ENCODE measurements at regions not wholly inside any gene's neighbourhood (a gene's known extent, or its start where the extent isn't known, plus 50 kb on each side); places are given as distances from the start of the nearest gene placed in this dataset.

- H3K9me3 ChIP-seq (ENCODE audit: control extremely low read depth in 1 of 3, control insufficient read depth in 2 of 3, insufficient read depth in 1 of 3, low read length in 2 of 3): no peaks in the 10 kb centered on the region
- intact Hi-C loops (cut with micrococcal nuclease): no loop called here
- POLR2A ChIA-PET: no interaction called here
Measured at GRCh38 chr2:204470621-204471196, 74.6 kb upstream of the PARD3B start.

GRCh38 chr2:204472375-204472774 lies 72.9 kb upstream of the PARD3B start:
- ChIA-PET CTCF (no interaction called here), POLR2A (no interaction called here)
- no peak overlapping the region for H2AFZ ChIP-seq (ENCODE audit: insufficient read depth, low read depth, low read length, poor library complexity, severe bottlenecking)
- no peaks in the 10 kb centered on the region for H3K79me2 ChIP-seq (ENCODE audit: control insufficient read depth, insufficient read depth, low read length)
- no peak overlapping the region for H3K27ac ChIP-seq (ENCODE audit: low read length in 2 of 2)
- no peaks in the 10 kb centered on the region for H3K4me1 ChIP-seq (ENCODE audit: control insufficient read depth in 2 of 2, insufficient read depth in 2 of 2, low read length in 2 of 2)
- Mint-ChIP-seq H3K27me3 (no peaks in the 10 kb centered on the region), H3K9me3 (ENCODE audit: insufficient read depth) (no peaks in the 10 kb centered on the region), H3K27ac (no peak overlapping the region), H3K4me3 (no peak overlapping the region), H3K4me1 (no peaks in the 10 kb centered on the region)
- H3K27me3 ChIP-seq (replicated peaks in 1 of 4; ENCODE audit: control extremely low read depth in 1 of 4, control insufficient read depth in 3 of 4, insufficient read depth in 4 of 4, low read length in 3 of 4): no peaks in the 10 kb centered on the region
- H4K20me1 ChIP-seq (ENCODE audit: control insufficient read depth, insufficient read depth, low read length, poor library complexity, severe bottlenecking): no peaks in the 10 kb centered on the region
- no peak overlapping the region for H3K9ac ChIP-seq (ENCODE audit: low read length)
- H3K4me2 ChIP-seq (replicated peaks; ENCODE audit: low read depth, low read length, poor library complexity, severe bottlenecking): no peak overlapping the region
- ATAC-seq (ENCODE audit: low read depth): no peak
- 100% methylated on average over 1 of the region's 10 CpGs for WGBS (ENCODE audit: insufficient coverage)
- intact Hi-C loops (cut with micrococcal nuclease): no loop called here
- TF ChIP-seq, protein P1, sequence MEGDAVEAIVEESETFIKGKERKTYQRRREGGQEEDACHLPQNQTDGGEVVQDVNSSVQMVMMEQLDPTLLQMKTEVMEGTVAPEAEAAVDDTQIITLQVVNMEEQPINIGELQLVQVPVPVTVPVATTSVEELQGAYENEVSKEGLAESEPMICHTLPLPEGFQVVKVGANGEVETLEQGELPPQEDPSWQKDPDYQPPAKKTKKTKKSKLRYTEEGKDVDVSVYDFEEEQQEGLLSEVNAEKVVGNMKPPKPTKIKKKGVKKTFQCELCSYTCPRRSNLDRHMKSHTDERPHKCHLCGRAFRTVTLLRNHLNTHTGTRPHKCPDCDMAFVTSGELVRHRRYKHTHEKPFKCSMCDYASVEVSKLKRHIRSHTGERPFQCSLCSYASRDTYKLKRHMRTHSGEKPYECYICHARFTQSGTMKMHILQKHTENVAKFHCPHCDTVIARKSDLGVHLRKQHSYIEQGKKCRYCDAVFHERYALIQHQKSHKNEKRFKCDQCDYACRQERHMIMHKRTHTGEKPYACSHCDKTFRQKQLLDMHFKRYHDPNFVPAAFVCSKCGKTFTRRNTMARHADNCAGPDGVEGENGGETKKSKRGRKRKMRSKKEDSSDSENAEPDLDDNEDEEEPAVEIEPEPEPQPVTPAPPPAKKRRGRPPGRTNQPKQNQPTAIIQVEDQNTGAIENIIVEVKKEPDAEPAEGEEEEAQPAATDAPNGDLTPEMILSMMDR (IDR thresholded peaks at IDR 0.05): no peak
- no peak for TF ChIP-seq EZH2 (IDR thresholded peaks at IDR 0.05; ENCODE audit: borderline replicate concordance, insufficient read depth, low read depth, low read length, poor library complexity, severe bottlenecking)
- H3K4me3 ChIP-seq (ENCODE audit: control extremely low read depth in 1 of 5, extremely low read depth in 1 of 5, insufficient read depth in 1 of 5, low read depth in 2 of 5, low read length in 4 of 5): no peak overlapping the region
- H3K36me3 ChIP-seq (replicated peaks in 1 of 2; ENCODE audit: control extremely low read depth in 1 of 2, control insufficient read depth in 1 of 2, extremely low read depth in 1 of 2, insufficient read depth in 2 of 2, low read length in 1 of 2): no peaks in the 10 kb centered on the region
- no peak for DNase-seq
- H3K9me3 ChIP-seq (ENCODE audit: control extremely low read depth in 1 of 3, control insufficient read depth in 2 of 3, insufficient read depth in 1 of 3, low read length in 2 of 3): no peaks in the 10 kb centered on the region

More at GRCh38 chr2:204470621-204471196, 74.6 kb upstream of the PARD3B start:
- Mint-ChIP-seq H3K4me1 (no peaks in the 10 kb centered on the region), H3K4me3 (no peak overlapping the region), H3K27me3 (no peaks in the 10 kb centered on the region), H3K9me3 (ENCODE audit: insufficient read depth) (no peaks in the 10 kb centered on the region), H3K27ac (no peak overlapping the region)
- Histone ChIP-seq H3K79me2 (ENCODE audit: control insufficient read depth, insufficient read depth, low read length) (no peaks in the 10 kb centered on the region), H4K20me1 (ENCODE audit: control insufficient read depth, insufficient read depth, low read length, poor library complexity, severe bottlenecking) (no peaks in the 10 kb centered on the region), H3K36me3 (replicated peaks in 1 of 2; ENCODE audit: control extremely low read depth in 1 of 2, control insufficient read depth in 1 of 2, extremely low read depth in 1 of 2, insufficient read depth in 2 of 2, low read length in 1 of 2) (no peaks in the 10 kb centered on the region), H3K27ac (ENCODE audit: low read length in 2 of 2) (no peak overlapping the region), H3K9ac (ENCODE audit: low read length) (no peak overlapping the region), H2AFZ (ENCODE audit: insufficient read depth, low read depth, low read length, poor library complexity, severe bottlenecking) (no peak overlapping the region), H3K4me2 (replicated peaks; ENCODE audit: low read depth, low read length, poor library complexity, severe bottlenecking) (no peak overlapping the region), H3K4me3 (ENCODE audit: control extremely low read depth in 1 of 5, extremely low read depth in 1 of 5, insufficient read depth in 1 of 5, low read depth in 2 of 5, low read length in 4 of 5) (no peak overlapping the region), H3K4me1 (ENCODE audit: control insufficient read depth in 2 of 2, insufficient read depth in 2 of 2, low read length in 2 of 2) (no peaks in the 10 kb centered on the region), H3K27me3 (replicated peaks in 1 of 4; ENCODE audit: control extremely low read depth in 1 of 4, control insufficient read depth in 3 of 4, insufficient read depth in 4 of 4, low read length in 3 of 4) (no peaks in the 10 kb centered on the region)
- 93% methylated on average over 4 of the region's 5 CpGs for WGBS (ENCODE audit: insufficient coverage)
- TF ChIP-seq, protein P1 (IDR thresholded peaks at IDR 0.05): no peak
- TF ChIP-seq EZH2 (IDR thresholded peaks at IDR 0.05; ENCODE audit: borderline replicate concordance, insufficient read depth, low read depth, low read length, poor library complexity, severe bottlenecking): no peak
- DNase-seq (no peak), ATAC-seq (ENCODE audit: low read depth) (no peak)
- CTCF ChIA-PET: no interaction called here
